ENCODE measurements at regions not wholly inside any gene's neighbourhood (a gene's known extent, or its start where the extent isn't known, plus 50 kb on each side); places are given as distances from the start of the nearest gene placed in this dataset.

DNA sequence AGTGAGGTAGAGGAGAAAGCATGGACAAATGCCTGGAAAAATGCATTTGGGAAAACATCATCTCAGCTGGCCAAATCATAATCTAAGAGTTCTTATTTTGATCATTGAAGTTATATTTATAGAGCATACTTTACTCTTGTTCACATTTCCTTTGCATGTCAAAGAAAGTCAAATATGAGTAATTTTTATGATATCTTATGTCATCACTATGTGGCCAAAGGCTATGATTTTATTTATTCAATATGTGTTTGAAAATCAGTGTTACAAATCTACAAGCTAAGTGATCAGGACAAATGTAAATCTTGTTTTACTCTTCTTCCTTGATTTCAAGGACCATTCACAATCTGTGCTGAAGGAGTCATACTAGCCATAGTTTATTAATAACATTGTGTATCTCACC is 237.2 kb upstream of the DPH6 start:
- DNase-seq: no peak

GRCh38 chr15:35784745-35785144 is 238.8 kb upstream of the DPH6 start:
- no peak for DNase-seq

DNA sequence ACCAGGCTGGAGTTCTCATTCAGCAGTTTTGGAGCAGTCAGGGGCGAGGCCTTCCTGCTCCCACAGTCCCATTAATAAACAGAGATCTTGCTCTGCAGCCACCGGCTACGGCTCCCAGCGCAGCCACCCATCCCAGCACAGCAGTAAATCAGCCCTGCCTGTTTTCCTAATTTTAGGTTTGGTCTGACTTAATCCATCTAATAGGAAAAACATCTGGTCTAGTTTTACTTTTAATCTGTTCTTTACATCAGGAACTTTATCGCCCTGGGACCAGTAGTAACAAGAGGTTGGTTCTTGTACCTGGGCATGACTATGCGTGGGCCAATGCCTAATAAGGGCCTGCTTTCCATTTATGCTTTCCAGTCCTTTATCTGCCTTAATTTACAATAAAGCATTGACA is 264.0 kb upstream of the DPH6 start:
- no peak for DNase-seq

DNA sequence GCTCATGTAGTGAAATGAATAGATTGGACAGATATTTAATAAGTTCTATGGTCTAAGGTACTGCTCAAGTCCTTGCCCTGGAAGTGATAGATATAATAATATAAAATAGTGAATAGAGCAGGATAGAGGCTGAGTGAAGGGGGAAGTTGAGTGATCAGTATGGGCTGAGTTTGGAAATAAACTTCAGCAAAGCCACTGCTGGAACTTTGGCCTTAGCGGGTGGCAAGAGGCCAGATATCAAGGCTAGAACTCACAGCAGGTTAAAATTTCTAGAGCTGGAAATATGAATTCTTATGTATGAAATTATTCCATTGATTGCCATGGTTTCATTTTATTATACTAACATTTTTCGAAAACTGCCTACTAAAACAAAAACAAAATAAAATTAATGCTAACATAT is 267.6 kb upstream of the DPH6 start:
- DNase-seq: no peak

GRCh38 chr15:35818846-35819245 is 272.9 kb upstream of the DPH6 start:
- DNase-seq: no peak

- DNase-seq: no peak
Observed at GRCh38 chr15:35822153-35822552, 276.2 kb upstream of the DPH6 start.

- DNase-seq: no peak
Observed at GRCh38 chr15:35827141-35827540, 281.2 kb upstream of the DPH6 start.

GRCh38 chr15:35827911-35828310 is 281.9 kb upstream of the DPH6 start:
- DNase-seq: no peak

GRCh38 chr15:35833581-35833980 is 287.6 kb upstream of the DPH6 start:
- no peak for DNase-seq

DNA sequence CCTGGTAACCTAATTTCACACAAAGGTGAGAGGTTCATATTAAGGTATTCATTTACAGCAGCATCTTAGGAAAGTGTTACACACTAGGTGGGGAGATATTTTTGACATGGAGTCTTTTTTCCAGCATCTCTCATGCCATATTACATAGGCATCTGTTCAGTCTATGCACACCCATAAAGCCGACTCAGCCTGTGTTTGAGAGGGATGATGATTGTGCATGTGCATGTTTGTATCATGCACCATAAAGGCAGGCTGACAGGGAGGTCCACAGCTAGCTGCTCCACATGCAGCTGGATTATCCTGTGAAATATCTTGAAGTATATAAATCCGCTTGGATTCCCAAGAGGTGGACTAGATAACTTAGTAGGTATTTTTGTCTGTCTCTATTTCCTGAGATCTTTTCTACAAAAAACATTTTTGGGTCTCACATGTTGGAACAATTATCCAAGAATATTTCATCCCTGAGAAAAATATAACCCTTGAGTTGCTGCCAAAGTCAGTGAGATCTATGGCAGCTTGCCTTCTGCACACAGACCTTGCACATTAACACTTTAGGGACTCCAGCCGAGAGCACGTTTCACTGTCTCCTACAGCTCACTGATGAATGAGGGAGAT is 288.4 kb upstream of the DPH6 start:
- no peak for DNase-seq

DNA sequence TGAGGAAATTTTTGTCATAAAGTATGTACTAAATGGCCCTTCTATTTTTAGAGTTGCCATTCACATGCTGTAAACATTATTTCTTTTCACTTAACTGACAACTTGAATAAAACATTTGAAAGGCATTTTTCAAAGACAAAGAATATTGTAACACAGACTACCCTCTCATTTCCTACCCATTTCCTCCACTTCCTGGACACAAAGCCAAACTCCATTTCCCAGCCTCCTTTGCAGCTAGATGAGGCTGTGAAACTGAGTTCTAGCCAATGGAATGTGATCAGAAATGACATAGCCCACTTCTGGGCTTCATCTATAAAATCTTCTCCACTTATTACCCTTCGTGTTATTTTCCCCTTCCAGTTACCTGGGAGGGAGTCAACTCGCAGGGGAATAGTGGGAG is 288.9 kb upstream of the DPH6 start:
- no peak for DNase-seq

- DNase-seq: no peak
Observed at GRCh38 chr15:35838424-35839111, 292.6 kb upstream of the DPH6 start.

GRCh38 chr15:35842631-35843030 is 296.7 kb upstream of the DPH6 start:
- DNase-seq: no peak

DNA sequence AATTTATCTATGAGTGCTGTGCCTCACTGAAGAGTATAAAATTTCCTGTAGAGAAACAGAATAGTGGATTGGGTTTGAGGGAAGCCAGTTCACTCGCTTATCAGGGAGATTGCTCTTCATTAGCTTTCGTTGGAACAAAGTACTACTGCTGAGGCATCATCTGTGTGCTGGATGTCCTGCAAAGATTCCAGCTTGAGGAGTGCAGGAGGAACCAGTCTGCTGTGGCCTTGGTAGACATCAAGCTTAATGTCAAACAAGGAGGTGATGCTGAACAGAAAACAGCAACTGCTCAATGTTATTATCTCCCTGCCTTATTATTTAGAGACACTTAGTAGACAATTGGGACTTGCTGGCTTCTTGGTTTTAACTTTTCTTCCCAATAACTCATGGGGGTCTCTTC is 297.5 kb upstream of the DPH6 start:
- DNase-seq: no peak

- no peak for DNase-seq
Observed at GRCh38 chr15:35850284-35850683, 304.3 kb upstream of the DPH6 start.

DNA sequence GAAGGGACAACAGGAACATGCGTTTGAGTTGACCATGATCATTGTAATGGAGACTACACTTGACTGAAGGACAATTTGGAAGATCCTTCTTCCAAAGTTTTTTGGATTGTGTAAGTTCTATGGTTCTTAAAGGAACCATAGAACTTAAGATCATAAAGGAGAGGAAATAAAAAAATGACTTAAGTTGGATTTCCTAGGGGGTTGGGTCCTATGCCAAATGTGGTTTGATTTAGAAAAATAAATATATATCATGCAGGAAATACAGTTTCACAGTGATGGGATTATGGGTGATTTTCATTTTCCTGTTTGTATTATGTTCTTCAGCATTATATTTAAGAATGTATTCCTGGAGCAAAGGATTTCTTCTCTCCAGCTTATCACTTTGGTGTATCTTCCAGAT is 305.5 kb upstream of the DPH6 start:
- DNase-seq: no peak

DNA sequence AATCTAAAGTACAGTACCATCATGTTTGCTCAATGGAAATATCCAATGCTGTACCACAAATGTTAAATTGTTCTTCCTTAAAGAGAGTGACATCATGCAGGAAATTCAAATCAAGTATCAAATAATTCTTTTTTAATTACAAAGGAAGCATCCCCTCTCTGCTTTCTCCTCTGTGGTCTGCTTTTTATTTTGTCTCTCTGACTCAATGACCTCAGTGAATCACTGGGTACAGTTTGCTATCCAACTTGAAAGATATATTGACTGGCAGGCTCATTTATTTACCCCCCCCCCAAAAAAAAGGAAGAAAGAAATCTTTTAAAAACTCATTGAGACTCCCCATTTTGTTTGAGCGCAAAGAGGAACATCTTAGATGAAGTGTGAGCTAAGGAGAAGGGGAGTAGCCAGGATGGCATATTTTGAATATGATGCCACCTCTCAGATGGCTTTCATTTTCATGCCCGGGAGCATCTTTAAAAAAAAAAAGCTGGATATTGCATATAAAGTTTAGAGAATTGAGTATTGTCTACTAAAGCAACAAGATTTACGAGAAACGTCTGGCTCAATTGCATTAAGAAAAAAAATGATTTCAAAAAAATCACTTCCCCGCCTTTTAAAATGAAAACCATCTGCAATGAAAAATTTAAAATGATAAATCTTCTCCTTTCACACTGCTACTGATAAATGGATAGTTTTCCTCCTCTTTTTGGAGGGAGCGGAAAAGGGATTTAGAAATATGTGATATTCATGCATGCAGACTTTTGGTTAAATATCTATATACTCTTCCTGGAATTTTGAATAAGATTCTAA is 307.1 kb upstream of the DPH6 start:
- DNase-seq: no peak

- no peak for DNase-seq
Observed at GRCh38 chr15:35854316-35854715, 308.4 kb upstream of the DPH6 start.

DNA sequence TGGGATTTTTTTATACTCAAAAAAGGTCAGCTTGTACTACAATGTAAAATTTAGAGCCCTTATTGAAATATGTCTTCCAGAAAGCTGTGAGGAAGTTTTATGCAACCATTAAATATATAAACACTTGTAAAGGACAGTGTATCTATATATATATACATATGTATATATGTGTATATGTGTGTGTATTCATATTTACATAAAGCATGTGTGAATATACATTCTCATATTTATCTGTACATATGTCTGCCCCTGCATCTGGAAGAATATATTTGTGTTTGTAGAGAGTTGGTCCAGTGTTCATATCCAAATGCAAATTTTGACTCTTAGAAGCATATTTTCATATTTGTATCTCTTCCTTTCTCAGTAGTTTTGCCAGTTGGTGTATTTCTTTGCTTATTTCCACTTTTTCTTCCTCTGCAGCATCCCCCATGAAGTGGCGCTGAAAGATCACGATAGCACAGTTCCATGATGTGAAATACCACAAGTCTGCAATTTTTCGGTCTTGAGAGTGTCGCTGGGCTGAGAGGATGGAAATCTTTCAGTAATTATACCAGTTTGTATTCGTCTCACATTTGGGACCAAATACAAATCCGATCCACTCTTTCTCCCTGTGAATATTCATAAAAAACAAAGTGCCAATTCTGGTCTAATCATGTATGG is 311.7 kb upstream of the DPH6 start:
- DNase-seq: no peak

GRCh38 chr15:35858707-35859106 is 312.7 kb upstream of the DPH6 start:
- no peak for DNase-seq

- no peak for DNase-seq
Observed at GRCh38 chr15:35863655-35864054, 317.7 kb upstream of the DPH6 start.

- no peak for DNase-seq
Observed at GRCh38 chr15:35867356-35867755, 321.4 kb upstream of the DPH6 start.

DNA sequence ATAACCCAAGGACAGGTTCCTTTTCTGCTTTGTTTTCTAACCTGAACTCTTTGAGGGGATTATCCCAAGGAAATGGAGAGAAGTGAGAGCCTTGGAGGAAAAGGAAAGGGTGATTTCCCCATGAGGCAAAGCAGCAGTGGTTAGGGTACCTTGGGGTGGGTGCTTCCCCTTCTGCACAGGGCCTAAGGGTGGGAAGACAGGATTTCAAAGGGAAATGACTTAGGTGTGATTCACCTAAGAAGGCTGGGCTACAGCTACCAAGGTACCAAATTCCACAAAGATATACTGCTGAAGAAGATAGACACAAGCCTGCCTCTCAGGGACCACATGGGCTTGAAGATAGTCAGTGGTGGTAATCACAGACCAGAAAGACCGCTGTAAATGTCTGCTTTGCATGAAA is 325.3 kb upstream of the DPH6 start:
- DNase-seq: no peak

- no peak for DNase-seq
Observed at GRCh38 chr15:35871812-35872211, 325.8 kb upstream of the DPH6 start.
